Gastrocnemius medialis (tissue), 4 donors: ENCODE measurements at regions not wholly inside any gene's neighbourhood (a gene's known extent, or its start where the extent isn't known, plus 50 kb on each side); places are given as distances from the start of the nearest gene placed in this dataset.

Source experiments
- ATAC-seq, 2 donors: fragments of 150-250 bp; one replicate each; pipeline ENCODE4 v1.9.1; 2016
- DNase-seq, 2 donors: peaks; one replicate each; pipeline ENCODE4 v3.0.0-alpha.2; 2019
- H3K27ac ChIP-seq, 4 donors: fragments of 200-600 bp; sonication (generic); 1 replicate in 1 of 4; 2 replicates in 3 of 4; pipeline ENCODE4 v1.5.1; 2016 to 2018; ENCODE audit warnings: mild to moderate bottlenecking in 2 of 4, moderate library complexity in 1 of 4
- H3K27me3 ChIP-seq, 3 donors: fragments of 200-600 bp; sonication (generic) in 2 of 3; 1 replicate in 1 of 3; 2 replicates in 2 of 3; pipeline versions ENCODE4 v1.5.1 to v1.6.0; 2016 to 2019; ENCODE audit warnings: mild to moderate bottlenecking in 1 of 3, moderate library complexity in 1 of 3
- H3K36me3 ChIP-seq, 2 donors: fragments of 200-600 bp; sonication (generic) in 1 of 2; one replicate each; pipeline ENCODE4 v1.5.1; 2017 to 2018
- H3K4me1 ChIP-seq, 2 donors: fragments of 200-600 bp; sonication (generic) in 1 of 2; one replicate each; pipeline ENCODE4 v1.5.1; 2016 to 2017; ENCODE audit warnings: mild to moderate bottlenecking in 2 of 2
- H3K4me3 ChIP-seq, 4 donors: fragments of 200-600 bp; sonication (generic) in 3 of 4; 1 replicate in 1 of 4; 2 replicates in 3 of 4; pipeline ENCODE4 v1.5.1; 2016 to 2019; ENCODE audit warnings: mild to moderate bottlenecking in 2 of 4
- H3K9me3 ChIP-seq, 3 donors: fragments of 200-600 bp; sonication (generic) in 2 of 3; 1 replicate in 1 of 3; 2 replicates in 2 of 3; pipeline ENCODE4 v1.5.1; 2016 to 2019
- CTCF ChIP-seq, 5 experiments: fragments of 450-650 bp in 3 of 5; fragments of 200-600 bp in 2 of 5; sonication (generic) in 2 of 5; IDR thresholded peaks in 4 of 5; conservative IDR thresholded peaks in 1 of 5; 1 replicate in 4 of 5; 2 replicates in 1 of 5; pipeline ENCODE4 v1.5.1; 2016 to 2019; ENCODE audit warnings: antibody characterized with exemption in 5 of 5, mild to moderate bottlenecking in 3 of 5, moderate library complexity in 3 of 5
- POLR2A ChIP-seq, 2 donors: fragments of 450-650 bp; IDR thresholded peaks; one replicate each; pipeline ENCODE4 v1.6.1; 2017; ENCODE audit warnings: antibody characterized with exemption in 2 of 2, mild to moderate bottlenecking in 2 of 2, moderate library complexity in 2 of 2
- in situ Hi-C, 4 donors: fragments of 200-750 bp; cut with MboI; loops; one replicate each; pipeline versions ENCODE4 v1.15.0 to v1.8.0; 2017; ENCODE audit warnings: low sequenced_read_pairs in 4 of 4
- intact Hi-C: fragments of 100-400 bp; cut with DNase I; formaldehyde crosslinking; loops from one replicate; pipeline ENCODE4 v1.15.1; 2023; ENCODE audit warnings: low total_unique reads

GRCh38 chr12:58647495-58647894, 272.8 kb downstream of the LRIG3 start:
- DNase-seq (no peak), ATAC-seq (peak in 1 of 2 donors; percentile 55)
- TF ChIP-seq POLR2A (IDR thresholded peaks at IDR 0.05): no peak
- no peak for TF ChIP-seq CTCF (IDR thresholded peaks at IDR 0.05 in 4 of 5, conservative IDR thresholded peaks at IDR 0.05 in 1 of 5)
- intact Hi-C loops: no loop called here
- Histone ChIP-seq H3K27ac (no peak overlapping the region), H3K27me3 (no peaks in the 10 kb centered on the region), H3K9me3 (no peaks in the 10 kb centered on the region), H3K4me1 (no peaks in the 10 kb centered on the region), H3K4me3 (no peak overlapping the region), H3K36me3 (no peaks in the 10 kb centered on the region)
- in situ Hi-C loops: no loop called here

GRCh38 chr12:58648176-58648575, 272.1 kb downstream of the LRIG3 start:
- DNase-seq (no peak), ATAC-seq (no peak)
- no peaks in the 10 kb centered on the region for H3K4me1 ChIP-seq
- in situ Hi-C loops (no loop called here), intact Hi-C loops (no loop called here)
- no peaks in the 10 kb centered on the region for H3K9me3 ChIP-seq
- TF ChIP-seq CTCF (IDR thresholded peaks at IDR 0.05 in 4 of 5, conservative IDR thresholded peaks at IDR 0.05 in 1 of 5): no peak
- no peak for TF ChIP-seq POLR2A (IDR thresholded peaks at IDR 0.05)
- H3K4me3 ChIP-seq: no peak overlapping the region
- no peaks in the 10 kb centered on the region for H3K27me3 ChIP-seq
- H3K27ac ChIP-seq: no peak overlapping the region
- no peaks in the 10 kb centered on the region for H3K36me3 ChIP-seq

- Histone ChIP-seq H3K4me3 (no peak overlapping the region), H3K9me3 (no peaks in the 10 kb centered on the region), H3K4me1 (no peaks in the 10 kb centered on the region), H3K36me3 (no peaks in the 10 kb centered on the region), H3K27ac (no peak overlapping the region), H3K27me3 (no peaks in the 10 kb centered on the region)
- DNase-seq (no peak), ATAC-seq (no peak)
- intact Hi-C loops (no loop called here), in situ Hi-C loops (no loop called here)
- no peak for TF ChIP-seq POLR2A (IDR thresholded peaks at IDR 0.05)
These were observed 268.5 kb downstream of the LRIG3 start for GRCh38 chr12:58651850-58652249.

GRCh38 chr12:58654021-58654420, 266.3 kb downstream of the LRIG3 start:
- DNase-seq (no peak), ATAC-seq (no peak)
- Histone ChIP-seq H3K27me3 (no peaks in the 10 kb centered on the region), H3K4me1 (no peaks in the 10 kb centered on the region), H3K9me3 (no peaks in the 10 kb centered on the region), H3K27ac (no peak overlapping the region), H3K36me3 (no peaks in the 10 kb centered on the region), H3K4me3 (no peak overlapping the region)
- in situ Hi-C loops (no loop called here), intact Hi-C loops (no loop called here)
- TF ChIP-seq POLR2A (IDR thresholded peaks at IDR 0.05) (no peak), CTCF (IDR thresholded peaks at IDR 0.05 in 4 of 5, conservative IDR thresholded peaks at IDR 0.05 in 1 of 5) (no peak)

- Histone ChIP-seq H3K9me3 (no peaks in the 10 kb centered on the region), H3K27ac (no peak overlapping the region), H3K4me3 (no peak overlapping the region), H3K27me3 (no peaks in the 10 kb centered on the region), H3K36me3 (no peaks in the 10 kb centered on the region), H3K4me1 (no peaks in the 10 kb centered on the region)
- in situ Hi-C loops: no loop called here
- TF ChIP-seq POLR2A (IDR thresholded peaks at IDR 0.05) (no peak), CTCF (IDR thresholded peaks at IDR 0.05 in 4 of 5, conservative IDR thresholded peaks at IDR 0.05 in 1 of 5) (no peak)
- intact Hi-C loops: no loop called here
- no peak for DNase-seq
- no peak for ATAC-seq
These were observed 264.9 kb downstream of the LRIG3 start for GRCh38 chr12:58655375-58655774.
